Stimulated activated CD4-positive, alpha-beta T cell treated with anti-CD3 and anti-CD28 coated beads, Interleukin-2, amount 100 ng/mL, for 48 hours (primary cell): ENCODE measurements at regions not wholly inside any gene's neighbourhood (a gene's known extent, or its start where the extent isn't known, plus 50 kb on each side); places are given as distances from the start of the nearest gene placed in this dataset.

Source experiments
- DNase-seq, 2 donors: peaks; one replicate each; pipeline ENCODE4 v3.0.0-alpha.2; 2020

- DNase-seq: no peak
These were observed 524.8 kb downstream of the FUT8 start for GRCh38 chr14:65937079-65937959.

- no peak for DNase-seq
These were observed 525.4 kb downstream of the FUT8 start for GRCh38 chr14:65937960-65938316.

- DNase-seq: no peak
These were observed 526.2 kb downstream of the FUT8 start for GRCh38 chr14:65938738-65939137.

GRCh38 chr14:65939184-65939583 lies 526.7 kb downstream of the FUT8 start:
- no peak for DNase-seq

- no peak for DNase-seq
These were observed 527.7 kb downstream of the FUT8 start for GRCh38 chr14:65940056-65940735.

- DNase-seq: no peak
These were observed 528.6 kb downstream of the FUT8 start for GRCh38 chr14:65941091-65941490.

GRCh38 chr14:65943150-65943549 lies 530.6 kb downstream of the FUT8 start:
- no peak for DNase-seq

- DNase-seq: no peak
These were observed 531.4 kb downstream of the FUT8 start for GRCh38 chr14:65943916-65944410.

GRCh38 chr14:65945327-65945726 lies 532.8 kb downstream of the FUT8 start:
- no peak for DNase-seq

- DNase-seq: no peak
These were observed 534.0 kb downstream of the FUT8 start for GRCh38 chr14:65946494-65946893.

GRCh38 chr14:65948302-65948701 lies 535.8 kb downstream of the FUT8 start:
- no peak for DNase-seq

GRCh38 chr14:65949711-65950516 lies 536.3 kb upstream of the CCDC196 start:
- peak; percentile 28 to 40 for DNase-seq

- no peak for DNase-seq
These were observed 531.2 kb upstream of the CCDC196 start for GRCh38 chr14:65954942-65955341.

GRCh38 chr14:65957631-65958205 lies 528.5 kb upstream of the CCDC196 start:
- no peak for DNase-seq

GRCh38 chr14:65958664-65959562 lies 527.3 kb upstream of the CCDC196 start:
- DNase-seq: no peak

- no peak for DNase-seq
These were observed 526.6 kb upstream of the CCDC196 start for GRCh38 chr14:65959563-65960024.

GRCh38 chr14:65961004-65961403 lies 525.2 kb upstream of the CCDC196 start:
- DNase-seq: peak; percentile 84 to 86

- no peak for DNase-seq
These were observed 523.2 kb upstream of the CCDC196 start for GRCh38 chr14:65962952-65963351.

- no peak for DNase-seq
These were observed 521.8 kb upstream of the CCDC196 start for GRCh38 chr14:65964366-65964765.

- no peak for DNase-seq
These were observed 520.0 kb upstream of the CCDC196 start for GRCh38 chr14:65966188-65966587.

- DNase-seq: no peak
These were observed 513.8 kb upstream of the CCDC196 start for GRCh38 chr14:65972346-65972870.
